Esophagus squamous epithelium (tissue), 5 donors: ENCODE measurements at regions not wholly inside any gene's neighbourhood (a gene's known extent, or its start where the extent isn't known, plus 50 kb on each side); places are given as distances from the start of the nearest gene placed in this dataset.

Source experiments
- DNase-seq: peaks from one replicate; lab custom pipeline; 2025; lab: John Stamatoyannopoulos, UW
- H3K27ac ChIP-seq, 4 donors: fragments of 200-600 bp; sonication (generic); one replicate each; pipeline ENCODE4 v1.5.1; 2016 to 2019; ENCODE audit warnings: mild to moderate bottlenecking in 1 of 4
- H3K27me3 ChIP-seq, 4 donors: fragments of 200-600 bp; sonication (generic); 1 replicate in 3 of 4; 2 replicates in 1 of 4; pipeline versions ENCODE4 v1.5.1 to v1.6.0; 2017 to 2021; ENCODE audit warnings: antibody characterized with exemption in 1 of 4
- H3K36me3 ChIP-seq, 3 donors: fragments of 200-600 bp; sonication (generic); one replicate each; pipeline ENCODE4 v1.5.1; 2016 to 2019
- H3K4me1 ChIP-seq, 3 donors: fragments of 200-600 bp; sonication (generic); one replicate each; pipeline ENCODE4 v1.5.1; 2017 to 2019
- H3K4me3 ChIP-seq, 4 donors: fragments of 200-600 bp; sonication (generic); 1 replicate in 3 of 4; 2 replicates in 1 of 4; pipeline ENCODE4 v1.5.1; 2016 to 2019; ENCODE audit warnings: mild to moderate bottlenecking in 2 of 4, moderate library complexity in 1 of 4
- H3K9me3 ChIP-seq, 3 donors: fragments of 200-600 bp; sonication (generic); one replicate each; pipeline ENCODE4 v1.5.1; 2016 to 2019
- CTCF ChIP-seq, 6 experiments: fragments of 450-650 bp in 4 of 6; fragments of 200-600 bp in 2 of 6; sonication (generic) in 2 of 6; IDR thresholded peaks; one replicate each; pipeline ENCODE4 v1.5.1; 2016 to 2019; ENCODE audit warnings: antibody characterized with exemption in 6 of 6, mild to moderate bottlenecking in 4 of 6, moderate library complexity in 4 of 6
- POLR2A ChIP-seq, 4 donors: fragments of 450-650 bp; IDR thresholded peaks; one replicate each; pipeline ENCODE4 v1.6.1; 2017; ENCODE audit warnings: antibody characterized with exemption in 4 of 4, mild to moderate bottlenecking in 4 of 4, moderate library complexity in 3 of 4
- WGBS, 2 donors: methylation state at CpG; one replicate each; pipeline ENCODE4 v1.1.5; 2018; 5-methylcytosine and 5-hydroxymethylcytosine counted together
- intact Hi-C: fragments of 100-400 bp; cut with DNase I; formaldehyde crosslinking; loops from one replicate; pipeline ENCODE4 v1.15.0; 2022
- donor health status: DM: yes; HTN: yes; CAD: no.

GRCh38 chr3:713947-714620 is 378.7 kb upstream of the CNTN6 start:
- TF ChIP-seq CTCF (IDR thresholded peaks at IDR 0.05) (no peak), POLR2A (IDR thresholded peaks at IDR 0.05) (no peak)
- intact Hi-C loops: no loop called here
- no peak for DNase-seq
- Histone ChIP-seq H3K4me1 (no peaks in the 10 kb centered on the region), H3K27ac (no peak overlapping the region), H3K27me3 (no peaks in the 10 kb centered on the region), H3K36me3 (no peaks in the 10 kb centered on the region), H3K4me3 (no peak overlapping the region), H3K9me3 (no peaks in the 10 kb centered on the region)
- WGBS, 2 donors: 79 to 88% methylated on average over 5 of the region's 5 CpGs

- Histone ChIP-seq H3K27ac (no peak overlapping the region), H3K4me1 (no peaks in the 10 kb centered on the region), H3K4me3 (no peak overlapping the region), H3K27me3 (no peaks in the 10 kb centered on the region), H3K36me3 (no peaks in the 10 kb centered on the region), H3K9me3 (peaks cover 0 to 8% (median 0%) of the 10 kb centered on the region in 3 donors)
- TF ChIP-seq CTCF (IDR thresholded peaks at IDR 0.05): no peak
- TF ChIP-seq POLR2A (IDR thresholded peaks at IDR 0.05): no peak
- intact Hi-C loops: no loop called here
- WGBS, 2 donors: 70 to 71% methylated on average over 1 of the region's 1 CpG
- DNase-seq: no peak
Measured at GRCh38 chr3:721086-721485, 371.7 kb upstream of the CNTN6 start.

- Histone ChIP-seq H3K27ac (no peak overlapping the region), H3K4me3 (no peak overlapping the region), H3K9me3 (no peaks in the 10 kb centered on the region), H3K36me3 (no peaks in the 10 kb centered on the region), H3K4me1 (no peaks in the 10 kb centered on the region), H3K27me3 (no peaks in the 10 kb centered on the region)
- TF ChIP-seq CTCF (IDR thresholded peaks at IDR 0.05) (no peak), POLR2A (IDR thresholded peaks at IDR 0.05) (no peak)
- 85 to 87% methylated on average over 3 of the region's 3 CpGs for whole genome bisulfite sequencing, 2 donors
- no peak for DNase-seq
- intact Hi-C loops: no loop called here
Measured at GRCh38 chr3:732326-732928, 360.4 kb upstream of the CNTN6 start.

- Histone ChIP-seq H3K9me3 (no peaks in the 10 kb centered on the region), H3K4me1 (no peaks in the 10 kb centered on the region), H3K27me3 (no peaks in the 10 kb centered on the region), H3K36me3 (no peaks in the 10 kb centered on the region), H3K4me3 (no peak overlapping the region), H3K27ac (no peak overlapping the region)
- 73 to 75% methylated on average over 4 of the region's 4 CpGs for WGBS, 2 donors
- no peak for DNase-seq
- TF ChIP-seq CTCF (IDR thresholded peaks at IDR 0.05) (no peak), POLR2A (IDR thresholded peaks at IDR 0.05) (no peak)
- intact Hi-C loops: no loop called here
Measured at GRCh38 chr3:733313-733712, 359.5 kb upstream of the CNTN6 start.

- no peaks in the 10 kb centered on the region for H3K27me3 ChIP-seq
- no peak overlapping the region for H3K27ac ChIP-seq
- intact Hi-C loops: no loop called here
- WGBS, 2 donors: 74 to 79% methylated on average over 3 of the region's 3 CpGs
- peaks cover 0 to 15% (median 0%) of the 10 kb centered on the region in 3 donors for H3K9me3 ChIP-seq
- TF ChIP-seq CTCF (IDR thresholded peaks at IDR 0.05) (no peak), POLR2A (IDR thresholded peaks at IDR 0.05) (no peak)
- no peaks in the 10 kb centered on the region for H3K36me3 ChIP-seq
- no peak for DNase-seq
- H3K4me3 ChIP-seq: no peak overlapping the region
- H3K4me1 ChIP-seq: no peaks in the 10 kb centered on the region
Measured at GRCh38 chr3:757711-758110, 335.1 kb upstream of the CNTN6 start.
